Endothelial cell of umbilical vein (primary cell): ENCODE measurements at regions not wholly inside any gene's neighbourhood (a gene's known extent, or its start where the extent isn't known, plus 50 kb on each side); places are given as distances from the start of the nearest gene placed in this dataset.

Experiments used
- CTCF ChIP-seq, 2 donors: IDR thresholded peaks; 1 replicate in 1 of 2; 2 replicates in 1 of 2; pipeline ENCODE4 v1.5.1; 2011; ENCODE audit warnings: low read length in 2 of 2, mild to moderate bottlenecking in 2 of 2, moderate library complexity in 2 of 2, control low read depth in 1 of 2, inconsistent platforms in 1 of 2, low read depth in 1 of 2; ENCODE audit not compliant: insufficient read depth in 1 of 2; ENCODE audit errors: extremely low read depth in 1 of 2
- POLR2A ChIP-seq: IDR thresholded peaks from 2 replicates; pipeline ENCODE4 v1.6.1; 2012; ENCODE audit warnings: low read depth, mild to moderate bottlenecking, control low read depth, low read length

DNA sequence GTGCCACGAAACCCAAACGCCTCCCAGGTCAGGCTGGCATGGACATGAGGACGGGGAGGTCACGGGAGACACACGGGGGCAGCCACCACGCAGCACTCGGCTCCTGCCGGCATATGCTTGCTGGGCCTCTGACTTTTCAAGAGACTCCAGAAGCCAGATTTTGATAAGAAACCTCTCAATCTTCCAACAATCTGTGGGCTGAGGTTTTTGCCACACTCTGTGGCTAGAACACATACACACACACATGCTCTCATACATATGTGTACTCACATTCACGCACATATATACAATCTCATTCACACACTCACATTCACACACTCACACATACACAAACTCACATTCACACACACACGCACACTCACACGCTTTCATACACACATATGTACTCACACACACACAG is 86.7 kb upstream of the LINGO1 start:
- TF ChIP-seq CTCF (IDR thresholded peaks at IDR 0.05; ENCODE audit: extremely low read depth in 1 of 2, insufficient read depth in 1 of 2, low read depth in 1 of 2, low read length in 2 of 2) (no peak), POLR2A (no peak)
